Astrocyte of the spinal cord (primary cell): ENCODE measurements at regions not wholly inside any gene's neighbourhood (a gene's known extent, or its start where the extent isn't known, plus 50 kb on each side); places are given as distances from the start of the nearest gene placed in this dataset.
A peak's percentile ranks its signal among the peaks of the same experiment; 100 is the strongest.

Source experiments
- DNase-seq: peaks from one replicate; pipeline ENCODE4 v3.0.0; 2011; ENCODE audit warnings: low read depth, low spot score
- H3K4me3 ChIP-seq: 2 replicates; pipeline ENCODE4 v1.5.1; 2011; ENCODE audit warnings: low read depth, mild to moderate bottlenecking, low read length, moderate library complexity
- CTCF ChIP-seq: IDR thresholded peaks from 2 replicates; pipeline ENCODE4 v1.5.1; 2012; ENCODE audit warnings: low read depth, mild to moderate bottlenecking, low read length, inconsistent platforms
- in situ Hi-C: cut with HindIII; loops from 2 replicates; pipeline ENCODE4 v1.10.0; 2017; ENCODE audit warnings: low sequenced_read_pairs

DNA sequence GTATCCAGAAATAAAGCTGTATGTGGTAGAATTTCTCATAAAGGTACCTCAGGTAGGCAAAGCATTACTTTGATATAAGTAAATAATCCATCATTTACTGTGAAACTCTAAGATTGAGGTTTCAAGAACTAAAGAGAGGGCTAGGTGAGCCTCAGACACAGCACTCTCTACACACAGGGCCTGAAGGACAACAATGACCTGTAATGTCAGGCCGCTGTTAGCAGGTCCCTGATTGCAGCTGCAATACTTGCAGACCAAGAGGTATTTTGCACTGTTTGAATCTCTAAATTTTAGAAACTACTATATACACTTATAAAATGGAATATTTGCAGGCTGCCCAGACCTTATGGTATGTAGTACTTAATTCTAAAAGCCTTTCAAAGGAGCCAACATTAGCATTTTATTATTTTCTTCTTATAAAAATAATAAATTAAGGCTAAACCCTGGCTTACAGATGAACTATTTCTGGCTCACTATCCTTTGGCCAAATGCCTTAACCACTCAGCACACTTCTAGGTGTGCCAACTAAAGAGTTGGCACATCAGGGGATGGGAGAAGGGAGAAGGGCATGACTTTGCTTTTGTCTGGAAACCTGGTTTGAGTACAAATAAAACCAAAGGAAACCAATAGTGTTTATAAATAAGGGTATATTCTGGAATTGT is 66.7 kb upstream of the SLC39A10 start:
- in situ Hi-C loops, result no loop called here
- no peak overlapping the region for H3K4me3 ChIP-seq
- no peak for TF ChIP-seq CTCF
- no peak for DNase-seq

- no peak for DNase-seq
- TF ChIP-seq CTCF, result no peak
- in situ Hi-C loops, result no loop called here
- no peak overlapping the region for H3K4me3 ChIP-seq
Observed at GRCh38 chr2:195587966-195588365, 69.1 kb upstream of the SLC39A10 start.

GRCh38 chr2:195586062-195586714 is 70.8 kb upstream of the SLC39A10 start:
- no peak overlapping the region for H3K4me3 ChIP-seq
- no peak for DNase-seq
- in situ Hi-C loops, result no loop called here
- no peak for TF ChIP-seq CTCF

DNA sequence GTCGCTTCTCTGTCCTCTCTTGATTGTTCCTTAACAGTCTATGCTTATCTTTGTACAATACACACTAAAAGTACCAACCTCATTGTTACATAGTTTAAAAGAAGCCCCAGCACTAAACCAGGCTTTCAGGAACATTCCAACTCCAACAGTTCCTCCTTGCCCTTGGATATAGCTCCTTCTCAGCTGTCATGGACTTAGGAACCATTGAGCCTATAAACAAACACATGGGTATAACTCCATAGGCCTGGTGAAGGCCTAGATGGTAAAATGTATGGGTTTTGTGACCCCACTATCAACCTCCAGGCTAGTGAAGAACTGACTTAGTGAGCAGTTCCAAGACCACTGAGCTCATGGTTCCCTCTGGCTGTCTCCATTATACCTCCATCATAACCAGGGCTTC is 74.8 kb upstream of the SLC39A10 start:
- no peak overlapping the region for H3K4me3 ChIP-seq
- TF ChIP-seq CTCF, result no peak
- no peak for DNase-seq
- in situ Hi-C loops, result no loop called here

DNA sequence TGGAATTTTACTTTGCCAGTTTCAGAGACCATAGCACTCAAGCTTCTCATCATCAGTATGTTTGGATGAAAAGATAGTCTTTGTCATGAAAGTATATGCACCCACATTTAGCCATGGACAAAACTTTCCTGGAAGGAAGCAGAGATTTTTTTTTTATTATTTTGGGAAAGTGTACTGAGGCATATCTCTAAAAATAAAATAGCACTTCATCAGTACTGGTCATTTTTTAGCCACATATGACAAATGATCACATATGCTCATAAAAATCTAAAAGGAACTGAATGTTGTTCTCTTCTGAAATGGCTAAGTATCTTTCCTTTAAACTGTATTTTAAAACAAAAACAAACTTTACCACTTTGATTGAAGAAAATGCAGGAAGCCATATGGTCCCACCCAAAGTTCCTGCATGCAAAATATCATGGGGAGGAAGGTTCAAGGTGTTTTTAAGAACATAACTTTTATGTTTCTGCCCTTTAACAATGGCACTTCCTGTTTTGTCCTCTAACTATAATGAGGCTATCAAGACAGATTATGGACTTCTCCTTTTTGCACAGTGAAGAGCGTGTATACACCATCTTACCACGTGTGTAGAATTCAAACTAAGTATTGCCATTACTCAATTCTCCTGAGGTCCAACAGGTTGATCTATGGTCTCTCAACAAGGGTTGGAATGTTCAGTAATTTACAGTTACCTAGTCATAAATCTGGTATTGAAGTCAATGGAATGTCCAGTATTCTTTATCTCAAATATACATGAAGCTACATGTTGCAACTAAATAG is 77.1 kb upstream of the SLC39A10 start:
- no peak for TF ChIP-seq CTCF
- H3K4me3 ChIP-seq, result no peak overlapping the region
- DNase-seq, result no peak
- in situ Hi-C loops, result no loop called here

- TF ChIP-seq CTCF, result no peak
- DNase-seq, result peak; percentile 69
- in situ Hi-C loops, result no loop called here
- no peak overlapping the region for H3K4me3 ChIP-seq
Observed at GRCh38 chr2:195575879-195576401, 81.1 kb upstream of the SLC39A10 start.
